IMR-90 (cell line): ENCODE measurements at regions not wholly inside any gene's neighbourhood (a gene's known extent, or its start where the extent isn't known, plus 50 kb on each side); places are given as distances from the start of the nearest gene placed in this dataset.

Experiments
- ATAC-seq: fragments of 200-7000 bp; cut with Tn5 transposase; 2 replicates; pipeline ENCODE4 v1.9.1; 2020; ENCODE audit warnings: low read depth, mild to moderate bottlenecking, moderate library complexity
- BruUV-seq: library from RNA; stranded (reverse); fragments of 400-500 nt; replicated peaks from 2 replicates; lab custom pipeline; 2021; lab: Mats Ljungman, UMichigan
- CTCF ChIA-PET: fragments of 300-600 bp; formaldehyde crosslinking; extraction: SDS; loops from one replicate; lab custom pipeline; 2021; ENCODE audit warnings: antibody characterized with exemption; lab: Yijun Ruan, JAX
- POLR2A ChIA-PET: fragments of 300-600 bp; sonication (Branson Sonifier 250); formaldehyde crosslinking; loops from one replicate; lab custom pipeline; 2022; ENCODE audit warnings: antibody characterized with exemption; ENCODE audit not compliant: unreplicated experiment; lab: Charles Lee
- DNase-seq: peaks from one replicate; pipeline ENCODE4 v3.0.0; 2013
- H2AFZ ChIP-seq: replicated peaks from 2 replicates; pipeline ENCODE3; 2013; ENCODE audit warnings: low read length, mild to moderate bottlenecking; ENCODE audit not compliant: poor library complexity
- H2AK5ac ChIP-seq: 2 replicates; pipeline ENCODE4 v1.6.1; 2013; ENCODE audit warnings: low read depth, low read length, inconsistent platforms
- H2AK9ac ChIP-seq: replicated peaks from 2 replicates; pipeline ENCODE3; 2013; ENCODE audit warnings: mild to moderate bottlenecking, low read depth, low read length, moderate library complexity; ENCODE audit not compliant: poor library complexity
- H2BK120ac ChIP-seq: 2 replicates; pipeline ENCODE4 v1.6.1; 2013; ENCODE audit warnings: low read depth, low read length, inconsistent platforms
- H2BK15ac ChIP-seq: 3 replicates; pipeline ENCODE4 v1.6.1; 2013; ENCODE audit warnings: low read depth, low read length, inconsistent platforms
- H2BK20ac ChIP-seq: 2 replicates; pipeline ENCODE4 v1.6.1; 2013; ENCODE audit warnings: low read depth, mild to moderate bottlenecking, inconsistent platforms, low read length, moderate library complexity
- H2BK5ac ChIP-seq: 2 replicates; pipeline ENCODE4 v1.6.1; 2013; ENCODE audit warnings: mild to moderate bottlenecking, low read depth, low read length, inconsistent platforms; ENCODE audit not compliant: poor library complexity, severe bottlenecking
- H3K14ac ChIP-seq: replicated peaks from 2 replicates; pipeline ENCODE4 v1.6.1; 2013; ENCODE audit warnings: low read depth, low read length, inconsistent platforms
- H3K18ac ChIP-seq: 2 replicates; pipeline ENCODE4 v1.6.1; 2013; ENCODE audit warnings: low read depth, low read length, control low read depth
- H3K23ac ChIP-seq: 2 replicates; pipeline ENCODE4 v1.6.1; 2013; ENCODE audit warnings: low read depth, low read length, inconsistent platforms
- H3K27ac ChIP-seq: 2 replicates; pipeline ENCODE4 v1.5.1; 2013; ENCODE audit warnings: mild to moderate bottlenecking, control low read depth, low read length; ENCODE audit not compliant: insufficient read depth
- H3K27me3 ChIP-seq: 2 replicates; pipeline ENCODE4 v1.6.1; 2013; ENCODE audit warnings: low read length; ENCODE audit not compliant: control insufficient read depth, insufficient read depth
- H3K36me3 ChIP-seq: 2 replicates; pipeline ENCODE4 v1.6.1; 2013; ENCODE audit warnings: low read length, mixed read lengths; ENCODE audit not compliant: control insufficient read depth, insufficient read depth
- H3K4ac ChIP-seq: 2 replicates; pipeline ENCODE4 v1.6.1; 2013; ENCODE audit warnings: low read depth, low read length, inconsistent platforms
- H3K4me1 ChIP-seq: 2 replicates; pipeline ENCODE4 v1.6.1; 2013; ENCODE audit warnings: low read length, mixed read lengths; ENCODE audit not compliant: control insufficient read depth, insufficient read depth
- H3K4me2 ChIP-seq: 2 replicates; pipeline ENCODE4 v1.6.1; 2013; ENCODE audit warnings: low read depth, mild to moderate bottlenecking, control low read depth, low read length, moderate library complexity
- H3K4me3 ChIP-seq: 2 replicates; pipeline ENCODE4 v1.5.1; 2013; ENCODE audit warnings: low read depth, mild to moderate bottlenecking, control low read depth, low read length, moderate library complexity; ENCODE audit not compliant: insufficient read depth
- H3K56ac ChIP-seq: 2 replicates; pipeline ENCODE4 v1.6.1; 2013; ENCODE audit warnings: low read length, inconsistent platforms; ENCODE audit not compliant: insufficient read depth; ENCODE audit errors: extremely low read depth
- H3K79me1 ChIP-seq, 2 experiments: 2 replicates each; pipeline ENCODE4 v1.6.1; 2013; ENCODE audit warnings: low read length in 2 of 2, inconsistent platforms in 1 of 2, low read depth in 1 of 2
- H3K9ac ChIP-seq: 2 replicates; pipeline ENCODE4 v1.6.1; 2013; ENCODE audit warnings: low read depth, low read length, control low read depth
- H3K9me1 ChIP-seq: 2 replicates; pipeline ENCODE4 v1.6.1; 2013; ENCODE audit warnings: low read length, inconsistent platforms; ENCODE audit not compliant: insufficient read depth
- H3K9me3 ChIP-seq: 2 replicates; pipeline ENCODE4 v1.6.1; 2013; ENCODE audit warnings: low read length; ENCODE audit not compliant: control insufficient read depth, insufficient read depth
- H4K20me1 ChIP-seq: 2 replicates; pipeline ENCODE4 v1.6.1; 2013; ENCODE audit warnings: low read length, inconsistent platforms; ENCODE audit not compliant: insufficient read depth
- H4K5ac ChIP-seq: 2 replicates; pipeline ENCODE4 v1.6.1; 2013; ENCODE audit warnings: mild to moderate bottlenecking, low read depth, low read length, control low read depth
- H4K8ac ChIP-seq, 2 experiments: 2 replicates each; pipeline ENCODE4 v1.6.1; 2013; ENCODE audit warnings: low read depth in 2 of 2, low read length in 2 of 2, control low read depth in 1 of 2, inconsistent platforms in 1 of 2
- H4K91ac ChIP-seq: 2 replicates; pipeline ENCODE4 v1.6.1; 2013; ENCODE audit warnings: low read depth, low read length, inconsistent platforms; ENCODE audit not compliant: insufficient read depth
- MAFK ChIP-seq: IDR thresholded peaks from 2 replicates; pipeline ENCODE4 v1.6.1; 2012; ENCODE audit warnings: low read depth, low read length, improper control_type of control experiment
- POLR2A ChIP-seq: IDR thresholded peaks from 2 replicates; pipeline ENCODE4 v1.6.1; 2012; ENCODE audit warnings: mild to moderate bottlenecking, low read depth, low read length
- WGBS, 2 experiments: methylation state at CpG; one replicate each; pipeline versions ENCODE4 v1.1.5 to v1.1.7; 2013; ENCODE audit warnings: missing lambda C conversion rate in 2 of 2; ENCODE audit not compliant: insufficient read length in 1 of 2; ENCODE audit errors: extremely low coverage in 2 of 2; 5-methylcytosine and 5-hydroxymethylcytosine counted together
- dilution Hi-C: fragments of 300-500 bp; cut with HindIII; formaldehyde crosslinking; loops from one replicate; pipeline ENCODE4 v1.14.3; 2018; ENCODE audit warnings: low sequenced_read_pairs; ENCODE audit not compliant: unreplicated experiment
- in situ Hi-C: fragments of 300-500 bp; cut with MboI; formaldehyde crosslinking; loops from 3 replicates; pipeline ENCODE4 v1.14.3; 2019; ENCODE audit warnings: low sequenced_read_pairs, inconsistent platforms, mixed read lengths
- intact Hi-C: fragments of 100-400 bp; cut with micrococcal nuclease; formaldehyde crosslinking; loops from 2 replicates; pipeline ENCODE4 v1.10.0; 2022

DNA sequence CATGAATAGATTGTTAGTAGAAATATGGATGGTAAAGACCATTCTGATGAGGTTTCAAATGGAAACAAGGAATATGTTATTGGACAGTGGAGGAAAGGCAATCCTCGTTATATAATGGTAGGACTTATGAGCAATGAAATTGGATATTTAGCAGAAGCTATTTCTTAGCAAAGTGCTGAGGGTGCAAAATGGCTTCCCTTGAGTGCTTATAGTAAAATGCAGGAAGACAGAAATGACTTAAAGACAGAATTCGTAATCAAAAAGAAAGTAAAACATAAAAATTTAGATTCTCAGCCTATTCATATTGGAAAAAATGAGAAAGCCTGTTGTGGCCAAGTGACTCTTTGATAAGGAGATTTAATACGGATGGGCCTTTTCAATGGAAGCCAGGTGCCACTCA, 102.1 kb upstream of the ADRA1B start:
- Histone ChIP-seq H3K23ac (no peak overlapping the region), H2BK120ac (no peak overlapping the region), H4K20me1 (no peaks in the 10 kb centered on the region), H3K79me1 (no peaks in the 10 kb centered on the region), H4K91ac (no peak overlapping the region), H4K5ac (no peak overlapping the region), H3K18ac (no peak overlapping the region), H4K8ac (no peak overlapping the region), H3K14ac (no peak overlapping the region), H2AFZ (no peak overlapping the region), H3K27ac (no peak overlapping the region), H2BK5ac (no peak overlapping the region), H2BK15ac (no peak overlapping the region), H2BK20ac (no peak overlapping the region), H3K27me3 (no peaks in the 10 kb centered on the region), H3K4ac (no peak overlapping the region), H3K9ac (no peak overlapping the region), H3K56ac (no peak overlapping the region), H3K36me3 (no peaks in the 10 kb centered on the region), H3K4me1 (no peaks in the 10 kb centered on the region; the same call in 1 of the 2 replicates), H2AK5ac (no peak overlapping the region), H2AK9ac (no peak overlapping the region), H3K4me3 (no peak overlapping the region), H3K9me3 (no peaks in the 10 kb centered on the region), H3K4me2 (no peak overlapping the region), H3K9me1 (no peaks in the 10 kb centered on the region)
- POLR2A ChIA-PET = no interaction called here
- no peak for DNase-seq
- CTCF ChIA-PET = no interaction called here
- no TSS peak for BruUV-seq
- WGBS, 2 experiments = 86% methylated on average over 1 of the region's 3 CpGs; no CpG with 5 or more reads in 1 of the 2 experiments
- intact Hi-C loops (no loop called here), in situ Hi-C loops (no loop called here), dilution Hi-C loops (no loop called here)
- no peak for ATAC-seq
- TF ChIP-seq POLR2A (no peak), MAFK (peak; percentile 83)
